ENCODE measurements at regions not wholly inside any gene's neighbourhood (a gene's known extent, or its start where the extent isn't known, plus 50 kb on each side); places are given as distances from the start of the nearest gene placed in this dataset.

DNA sequence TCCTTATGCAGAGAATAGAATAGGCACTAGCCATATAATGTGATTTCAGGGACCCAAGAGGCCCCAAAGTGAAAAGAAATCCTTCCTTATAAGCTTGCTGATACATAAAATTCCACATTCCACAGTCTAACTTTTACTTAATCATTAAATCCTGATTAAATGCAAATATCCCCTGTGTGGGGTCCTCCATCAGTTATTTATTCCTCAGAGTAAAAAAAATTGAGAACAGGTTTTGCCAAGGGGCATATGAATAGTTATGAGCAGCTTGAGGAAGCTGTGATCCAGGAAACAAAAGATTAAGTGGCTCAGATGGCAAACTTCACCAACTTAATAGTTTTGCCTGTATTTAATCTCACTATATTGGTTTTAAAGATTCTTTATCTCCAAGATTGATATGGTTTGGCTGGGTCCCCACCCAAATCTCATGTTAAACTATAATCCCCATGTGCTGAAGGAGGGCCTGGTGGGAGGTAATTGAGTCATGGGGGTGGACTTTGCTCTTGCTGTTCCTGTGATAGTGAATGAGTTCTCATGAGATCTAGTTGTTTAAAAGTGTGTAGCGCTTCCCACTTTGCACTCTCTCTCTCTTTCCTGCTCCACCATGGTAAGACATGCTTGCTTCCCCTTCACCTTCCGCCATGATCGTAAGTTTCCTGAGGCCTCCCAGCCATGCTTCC lies 324.9 kb downstream of the NPR3 start:
- ATAC-seq (no peak), DNase-seq (no peak)
- Histone ChIP-seq H3K9me3 (peaks cover 0 to 15% (median 7%) of the 10 kb centered on the region in 11 donors), H3K4me3 (no peak overlapping the region), H3K36me3 (no peaks in the 10 kb centered on the region), H3K27me3 (no peaks in the 10 kb centered on the region), H3K27ac (no peak overlapping the region), H3K4me1 (peaks cover 0 to 13% (median 0%) of the 10 kb centered on the region in 9 donors)
- TF ChIP-seq, protein P1, sequence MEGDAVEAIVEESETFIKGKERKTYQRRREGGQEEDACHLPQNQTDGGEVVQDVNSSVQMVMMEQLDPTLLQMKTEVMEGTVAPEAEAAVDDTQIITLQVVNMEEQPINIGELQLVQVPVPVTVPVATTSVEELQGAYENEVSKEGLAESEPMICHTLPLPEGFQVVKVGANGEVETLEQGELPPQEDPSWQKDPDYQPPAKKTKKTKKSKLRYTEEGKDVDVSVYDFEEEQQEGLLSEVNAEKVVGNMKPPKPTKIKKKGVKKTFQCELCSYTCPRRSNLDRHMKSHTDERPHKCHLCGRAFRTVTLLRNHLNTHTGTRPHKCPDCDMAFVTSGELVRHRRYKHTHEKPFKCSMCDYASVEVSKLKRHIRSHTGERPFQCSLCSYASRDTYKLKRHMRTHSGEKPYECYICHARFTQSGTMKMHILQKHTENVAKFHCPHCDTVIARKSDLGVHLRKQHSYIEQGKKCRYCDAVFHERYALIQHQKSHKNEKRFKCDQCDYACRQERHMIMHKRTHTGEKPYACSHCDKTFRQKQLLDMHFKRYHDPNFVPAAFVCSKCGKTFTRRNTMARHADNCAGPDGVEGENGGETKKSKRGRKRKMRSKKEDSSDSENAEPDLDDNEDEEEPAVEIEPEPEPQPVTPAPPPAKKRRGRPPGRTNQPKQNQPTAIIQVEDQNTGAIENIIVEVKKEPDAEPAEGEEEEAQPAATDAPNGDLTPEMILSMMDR (IDR thresholded peaks at IDR 0.05) = no peak
- WGBS, 2 donors = 90 to 92% methylated on average over 3 of the region's 3 CpGs
- intact Hi-C loops (cut with DNase I) = no loop called here

DNA sequence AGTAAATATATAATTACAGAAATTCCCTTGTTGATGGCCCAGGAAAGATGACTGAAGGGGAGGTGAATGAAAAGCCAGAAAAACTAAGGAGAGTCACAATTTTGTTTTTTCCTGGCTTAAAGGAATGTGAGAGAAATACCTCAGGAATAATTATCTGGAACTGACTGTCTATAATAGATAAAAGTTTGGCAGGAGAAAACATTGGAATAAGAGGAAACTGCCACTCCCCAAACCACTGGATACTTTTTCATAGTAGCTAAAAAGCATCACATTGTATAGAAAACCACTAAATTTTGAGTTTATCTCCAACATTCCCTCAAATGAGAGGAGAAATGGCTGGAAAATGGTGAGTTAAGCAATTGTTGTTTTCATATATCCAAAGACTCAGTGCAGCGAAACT lies 326.0 kb downstream of the NPR3 start:
- Histone ChIP-seq H3K36me3 (no peaks in the 10 kb centered on the region), H3K27me3 (no peaks in the 10 kb centered on the region), H3K4me3 (no peak overlapping the region), H3K9me3 (peaks cover 0 to 25% (median 11%) of the 10 kb centered on the region in 11 donors), H3K4me1 (peaks cover 0 to 7% (median 0%) of the 10 kb centered on the region in 9 donors), H3K27ac (no peak overlapping the region)
- 88 to 94% methylated on average over 1 of the region's 1 CpG for WGBS, 2 donors
- ATAC-seq (no peak), DNase-seq (no peak)
- TF ChIP-seq, protein P1 (IDR thresholded peaks at IDR 0.05) = no peak
- intact Hi-C loops (cut with DNase I) = no loop called here

DNA sequence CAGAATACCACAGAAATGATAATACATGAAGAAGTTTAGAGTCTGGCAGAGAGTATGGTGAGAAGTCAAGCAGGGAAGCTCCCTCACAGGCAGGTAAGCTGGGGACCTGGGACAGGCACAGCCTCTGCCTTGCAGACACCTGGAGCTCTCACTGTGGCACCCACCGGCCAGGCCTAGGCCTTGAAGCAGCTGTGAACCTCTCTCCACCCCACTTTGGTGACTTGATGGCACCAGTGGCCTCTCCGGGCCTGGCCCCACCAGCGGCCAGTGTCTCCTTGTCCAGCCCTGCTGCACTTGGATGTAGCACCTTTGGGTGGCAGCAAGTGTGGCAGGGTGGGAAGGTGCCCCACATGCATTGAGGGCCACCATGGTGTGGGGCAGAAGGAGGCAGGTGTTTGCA lies 330.5 kb downstream of the NPR3 start:
- Histone ChIP-seq H3K27me3 (no peaks in the 10 kb centered on the region), H3K36me3 (no peaks in the 10 kb centered on the region), H3K9me3 (peaks cover 0 to 36% (median 11%) of the 10 kb centered on the region in 11 donors), H3K27ac (no peak overlapping the region), H3K4me1 (no peaks in the 10 kb centered on the region), H3K4me3 (no peak overlapping the region)
- intact Hi-C loops (cut with DNase I) = no loop called here
- TF ChIP-seq, protein P1 (IDR thresholded peaks at IDR 0.05) = no peak
- DNase-seq (no peak), ATAC-seq (no peak)
- 92 to 93% methylated on average over 3 of the region's 3 CpGs for WGBS, 2 donors

DNA sequence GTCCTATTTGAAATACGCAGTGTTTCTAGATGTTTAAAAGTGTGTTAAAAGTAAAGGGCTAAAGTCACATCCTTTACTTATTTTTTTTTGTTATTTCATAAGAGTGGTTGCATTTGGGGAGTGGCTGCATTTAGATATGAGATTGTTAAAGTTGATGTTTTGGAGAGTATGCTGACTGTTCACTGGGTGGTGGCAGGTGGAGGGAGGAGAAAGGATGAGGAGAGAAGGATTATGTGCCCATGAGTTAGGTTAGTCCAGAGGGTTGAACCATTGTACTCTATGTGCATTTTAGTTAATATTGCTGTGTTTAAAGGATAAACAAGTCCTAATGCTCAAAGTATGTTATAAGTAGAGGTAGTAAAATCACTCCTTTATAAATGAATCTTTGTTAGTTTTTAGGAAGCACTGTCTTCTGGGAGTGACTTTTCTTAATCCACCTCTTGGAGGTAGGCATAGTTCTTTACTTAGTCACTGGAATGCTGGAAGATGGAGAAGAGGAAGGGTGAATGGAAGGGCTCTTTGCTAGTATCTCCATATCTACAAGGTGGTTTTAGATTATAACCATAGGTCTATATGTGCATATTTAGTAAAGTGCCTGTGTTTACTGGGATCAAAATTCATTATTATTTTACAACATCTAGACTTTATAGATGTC lies 332.3 kb downstream of the NPR3 start:
- no peak overlapping the region for H3K4me3 ChIP-seq
- 40 to 93% methylated on average over 1 of the region's 1 CpG for WGBS, 2 donors
- H3K27me3 ChIP-seq = no peaks in the 10 kb centered on the region
- no peaks in the 10 kb centered on the region for H3K36me3 ChIP-seq
- TF ChIP-seq, protein P1 (IDR thresholded peaks at IDR 0.05) = no peak
- H3K9me3 ChIP-seq = peaks cover 0 to 36% (median 11%) of the 10 kb centered on the region in 11 donors
- ATAC-seq (no peak), DNase-seq (no peak)
- intact Hi-C loops (cut with DNase I) = no loop called here
- H3K4me1 ChIP-seq = no peaks in the 10 kb centered on the region
- H3K27ac ChIP-seq = no peak overlapping the region

Measured in heart right ventricle (tissue), 16 donors.